Dedifferentiated amniotic fluid mesenchymal stem cell (primary cell): ENCODE measurements at regions not wholly inside any gene's neighbourhood (a gene's known extent, or its start where the extent isn't known, plus 50 kb on each side); places are given as distances from the start of the nearest gene placed in this dataset.

Experiments
- DNase-seq: peaks from one replicate; pipeline ENCODE4 v3.0.0-alpha.2; 2016; ENCODE audit errors: extremely low spot score

- no peak for DNase-seq
Observed at GRCh38 chr11:45347348-45348082, 61.4 kb upstream of the SYT13 start.

- no peak for DNase-seq
Observed at GRCh38 chr11:45345491-45345890, 59.4 kb upstream of the SYT13 start.

GRCh38 chr11:45344028-45344427 lies 57.9 kb upstream of the SYT13 start:
- no peak for DNase-seq

DNA sequence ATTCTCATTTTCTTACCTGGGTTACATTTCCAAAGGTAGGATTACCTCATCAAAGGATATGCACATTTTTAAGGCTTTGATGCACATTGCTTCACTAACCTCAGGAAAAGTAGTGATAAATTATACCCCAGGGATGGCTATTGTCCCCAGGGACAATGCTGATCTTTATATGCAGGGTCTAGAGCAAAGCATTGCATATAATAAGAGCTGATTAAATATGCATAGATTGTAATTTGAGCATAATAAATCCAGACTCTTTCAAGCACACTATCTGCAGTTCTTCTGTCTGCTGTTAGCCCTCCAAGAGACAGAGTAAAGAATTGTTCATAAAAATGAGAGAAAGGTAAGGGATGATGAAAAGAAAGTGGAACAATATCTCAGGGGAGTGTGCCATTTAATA lies 57.3 kb upstream of the SYT13 start:
- DNase-seq: no peak

GRCh38 chr11:45341372-45341771 lies 55.2 kb upstream of the SYT13 start:
- no peak for DNase-seq

DNA sequence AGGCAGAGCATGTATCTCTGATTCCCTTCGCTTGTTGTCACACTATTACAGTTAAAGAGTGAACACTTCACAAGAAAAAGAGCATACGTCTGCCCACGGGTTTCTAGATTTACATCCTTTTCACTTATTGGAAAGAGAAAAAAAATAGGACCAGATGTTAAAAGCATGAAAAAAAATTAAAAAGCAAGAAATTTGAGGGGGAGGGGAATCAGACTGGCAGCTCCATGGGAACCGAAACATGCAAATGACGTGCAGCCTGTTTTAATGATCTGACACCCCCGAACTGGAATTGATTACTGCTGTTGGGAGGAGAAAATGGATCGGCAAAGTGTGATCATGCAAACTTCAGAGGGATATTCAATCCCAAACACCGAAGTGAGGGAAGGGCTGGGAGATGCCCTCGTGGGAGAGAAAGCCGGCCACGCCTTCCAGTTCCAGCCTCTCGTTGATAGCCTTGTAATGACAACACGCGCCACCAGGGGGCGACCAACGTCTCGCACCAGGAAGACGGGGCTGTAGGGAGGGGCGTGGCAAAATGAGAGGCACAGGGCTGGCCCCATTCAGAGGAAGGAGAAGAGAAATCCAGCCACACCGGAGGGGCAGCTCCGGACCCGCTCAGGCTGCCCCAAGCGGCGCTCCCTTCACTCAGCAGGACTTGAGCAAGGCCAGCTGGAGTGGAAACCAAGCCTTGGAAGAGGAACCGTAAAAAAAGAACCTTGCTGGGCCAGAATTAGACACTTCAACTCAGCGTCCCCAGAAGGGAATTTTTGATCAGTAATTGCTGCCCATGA lies 53.8 kb upstream of the SYT13 start:
- peak; percentile 73 for DNase-seq

DNA sequence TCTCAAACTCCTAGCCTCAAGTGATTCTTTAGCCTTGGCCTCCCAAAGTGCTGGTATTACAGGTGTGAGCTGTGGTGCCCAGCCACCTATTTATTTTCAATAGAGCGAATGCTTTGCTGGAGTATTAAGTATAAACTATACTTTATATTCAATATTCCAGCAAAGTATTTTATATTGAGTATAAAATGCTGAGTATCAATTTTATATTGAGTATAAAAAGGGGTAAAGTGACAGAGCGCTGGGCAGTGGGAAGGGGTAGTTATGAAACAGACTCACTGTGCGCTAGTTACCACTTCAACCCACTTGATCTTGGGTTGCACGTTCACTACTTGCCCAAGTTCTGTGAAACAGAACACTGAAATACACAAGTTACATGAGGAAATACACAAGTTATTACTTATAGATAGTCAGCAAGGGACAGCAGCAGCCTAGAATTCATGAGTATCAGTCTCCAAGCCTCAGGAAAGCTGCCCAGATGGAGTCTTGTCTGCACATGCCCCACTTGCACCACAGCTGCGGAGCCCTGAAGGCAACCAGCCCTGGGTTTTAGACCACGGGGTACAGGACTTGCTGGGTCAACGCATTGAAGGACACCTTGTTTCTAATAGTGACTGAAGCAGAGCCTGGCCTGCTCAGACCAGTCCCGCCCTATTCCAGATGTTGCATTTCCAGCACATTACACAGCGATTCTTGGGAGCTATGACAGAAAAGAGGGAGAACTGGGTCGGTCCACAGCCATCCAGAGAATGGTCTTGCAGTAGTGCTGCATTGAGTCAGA lies 51.6 kb upstream of the SYT13 start:
- DNase-seq: no peak

DNA sequence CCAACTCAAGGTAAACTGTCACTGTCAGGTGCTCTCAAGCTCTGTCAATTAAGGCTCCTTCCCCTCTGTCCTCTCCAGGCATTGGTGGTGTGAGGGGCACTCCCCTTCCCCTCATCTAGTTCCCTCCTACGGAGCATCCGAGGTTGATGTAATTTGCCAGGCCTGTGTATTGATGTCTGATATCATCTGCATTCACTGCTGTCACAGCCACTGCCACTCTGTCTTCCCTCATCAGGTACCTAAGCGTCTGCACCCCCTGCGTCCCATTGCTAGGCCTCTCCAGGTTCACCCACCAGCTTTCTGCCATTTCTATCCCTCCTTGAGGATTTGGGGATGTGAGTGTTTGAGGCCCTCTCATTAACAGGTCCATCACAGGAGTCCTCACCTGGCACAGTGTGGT lies 50.0 kb upstream of the SYT13 start:
- no peak for DNase-seq
